Common myeloid progenitor, CD34-positive (primary cell): ENCODE measurements at regions not wholly inside any gene's neighbourhood (a gene's known extent, or its start where the extent isn't known, plus 50 kb on each side); places are given as distances from the start of the nearest gene placed in this dataset.
"Not testable (repeated sequence)": the region's sequence is repeated elsewhere in the genome, so short reads cannot be mapped to it uniquely, and the experiment has no call there.

ENCODE experiments used
- CTCF ChIA-PET: fragments of 350-600 bp; sonication (Branson Sonifier 250); formaldehyde crosslinking; loops from one replicate; lab custom pipeline; 2021; ENCODE audit warnings: antibody characterized with exemption; lab: Charles Lee
- POLR2A ChIA-PET: fragments of 350-600 bp; sonication (Branson Sonifier 250); formaldehyde crosslinking; loops from one replicate; lab custom pipeline; 2021; ENCODE audit warnings: antibody characterized with exemption; lab: Charles Lee
- DNase-seq, 3 donors: peaks; one replicate each; pipeline versions ENCODE4 v3.0.0 to v3.0.0-alpha.2; 2013
- H3K27ac ChIP-seq, 2 experiments: 1 replicate in 1 of 2; 2 replicates in 1 of 2; pipeline ENCODE4 v1.7.0; 2013; ENCODE audit warnings: inconsistent platforms in 2 of 2, low read length in 2 of 2, mild to moderate bottlenecking in 2 of 2, low read depth in 1 of 2, moderate library complexity in 1 of 2; ENCODE audit not compliant: severe bottlenecking in 2 of 2, insufficient read depth in 1 of 2, poor library complexity in 1 of 2
- H3K27me3 ChIP-seq, 5 experiments: replicated peaks in 2 of 5; 1 replicate in 3 of 5; 2 replicates in 2 of 5; pipeline versions ENCODE4 v1.6.1 to v1.7.0; 2013; ENCODE audit warnings: low read length in 4 of 5, mild to moderate bottlenecking in 2 of 5, moderate library complexity in 2 of 5, inconsistent platforms in 1 of 5; ENCODE audit not compliant: insufficient read depth in 5 of 5, control insufficient read depth in 4 of 5
- H3K36me3 ChIP-seq, 4 experiments: 1 replicate in 2 of 4; 2 replicates in 2 of 4; pipeline versions ENCODE4 v1.6.1 to v1.7.0; 2013; ENCODE audit warnings: low read length in 3 of 4, control low read depth in 1 of 4, mild to moderate bottlenecking in 1 of 4; ENCODE audit not compliant: control insufficient read depth in 4 of 4, insufficient read depth in 4 of 4
- H3K4me1 ChIP-seq, 4 experiments: 1 replicate in 3 of 4; 2 replicates in 1 of 4; pipeline versions ENCODE4 v1.6.1 to v1.7.1; 2013; ENCODE audit warnings: low read length in 3 of 4, mild to moderate bottlenecking in 3 of 4, control low read depth in 1 of 4, inconsistent platforms in 1 of 4, moderate library complexity in 1 of 4; ENCODE audit not compliant: control insufficient read depth in 4 of 4, insufficient read depth in 4 of 4; ENCODE audit errors: control extremely low read depth in 1 of 4
- H3K4me3 ChIP-seq, 7 experiments: 1 replicate in 4 of 7; 2 replicates in 3 of 7; pipeline versions ENCODE4 v1.5.1 to v1.7.0; 2013; ENCODE audit warnings: mild to moderate bottlenecking in 7 of 7, low read length in 6 of 7, moderate library complexity in 6 of 7, inconsistent platforms in 2 of 7, low read depth in 2 of 7, control low read depth in 1 of 7; ENCODE audit not compliant: insufficient read depth in 4 of 7, control insufficient read depth in 1 of 7; ENCODE audit errors: extremely low read depth in 1 of 7
- H3K9me3 ChIP-seq, 5 experiments: 1 replicate in 4 of 5; 2 replicates in 1 of 5; pipeline versions ENCODE4 v1.6.1 to v1.7.1; 2013; ENCODE audit warnings: low read length in 4 of 5, mild to moderate bottlenecking in 2 of 5, inconsistent platforms in 1 of 5, low read depth in 1 of 5, moderate library complexity in 1 of 5; ENCODE audit not compliant: control insufficient read depth in 4 of 5, insufficient read depth in 2 of 5; ENCODE audit errors: control extremely low read depth in 1 of 5
- WGBS: methylation state at CpG from one replicate; pipeline ENCODE4 v1.1.5; 2013; ENCODE audit not compliant: insufficient coverage; 5-methylcytosine and 5-hydroxymethylcytosine counted together

DNA sequence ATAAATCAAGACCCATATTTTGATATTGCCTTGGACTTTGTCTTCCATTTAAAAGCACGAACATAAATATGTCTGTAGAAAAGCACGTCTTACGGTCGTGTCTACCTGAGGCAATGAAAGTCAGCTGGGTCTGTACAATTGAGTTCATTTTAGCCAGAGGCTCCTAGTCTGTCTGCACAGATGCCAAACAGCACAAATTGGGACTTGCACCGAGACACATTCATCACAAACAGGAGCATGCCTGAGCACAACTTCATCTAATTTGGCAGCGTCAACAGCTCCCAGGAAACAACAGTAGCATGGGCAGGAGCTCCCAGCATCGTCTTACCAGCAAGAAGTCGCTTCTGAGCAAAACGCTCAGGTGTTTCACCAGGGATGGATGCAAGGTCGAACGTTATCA lies 687.0 kb downstream of the EFNB2 start:
- no peaks in the 10 kb centered on the region for H3K27me3 ChIP-seq
- POLR2A ChIA-PET, result no interaction called here
- CTCF ChIA-PET, result no interaction called here
- no peak for DNase-seq
- H3K36me3 ChIP-seq, result no peaks in the 10 kb centered on the region
- H3K4me1 ChIP-seq, result no peaks in the 10 kb centered on the region
- no peak overlapping the region for H3K4me3 ChIP-seq
- no peaks in the 10 kb centered on the region for H3K9me3 ChIP-seq
- WGBS, result 97% methylated on average over 11 of the region's 11 CpGs
- H3K27ac ChIP-seq, result no peak overlapping the region

- 44% methylated on average over 2 of the region's 8 CpGs for WGBS
- H3K4me3 ChIP-seq, result no peak overlapping the region
- H3K9me3 ChIP-seq, result no peaks in the 10 kb centered on the region
- no peaks in the 10 kb centered on the region for H3K36me3 ChIP-seq
- H3K27me3 ChIP-seq, result no peaks in the 10 kb centered on the region
- CTCF ChIA-PET, result no interaction called here
- no peaks in the 10 kb centered on the region for H3K4me1 ChIP-seq
- DNase-seq, result no peak
- POLR2A ChIA-PET, result no interaction called here
- H3K27ac ChIP-seq, result no peak overlapping the region
Observed at GRCh38 chr13:105847527-105848291, 687.8 kb downstream of the EFNB2 start.

- no peak for DNase-seq
- H3K4me3 ChIP-seq, result no peak overlapping the region
- H3K9me3 ChIP-seq, result no peaks in the 10 kb centered on the region
- no peaks in the 10 kb centered on the region for H3K4me1 ChIP-seq
- no peaks in the 10 kb centered on the region for H3K36me3 ChIP-seq
- POLR2A ChIA-PET, result no interaction called here
- 86% methylated on average over 1 of the region's 1 CpG for WGBS
- no peak overlapping the region for H3K27ac ChIP-seq
- CTCF ChIA-PET, result no interaction called here
- no peaks in the 10 kb centered on the region for H3K27me3 ChIP-seq
Observed at GRCh38 chr13:105846923-105847322, 688.5 kb downstream of the EFNB2 start.

- ChIA-PET POLR2A (no interaction called here), CTCF (interaction anchor here (0.6 kb wide), 1 partner anchor 99 kb away, joined by 3 read pairs; no protein-coding TSS in a partner anchor)
- Histone ChIP-seq H3K4me3 (no peak overlapping the region), H3K4me1 (no peaks in the 10 kb centered on the region), H3K9me3 (no peaks in the 10 kb centered on the region), H3K36me3 (no peaks in the 10 kb centered on the region), H3K27me3 (no peaks in the 10 kb centered on the region), H3K27ac (no peak overlapping the region)
- no peak for DNase-seq
- WGBS, result 100% methylated on average over 2 of the region's 3 CpGs
Observed at GRCh38 chr13:105841286-105841685, 694.2 kb downstream of the EFNB2 start.

GRCh38 chr13:105838231-105838630 lies 697.2 kb downstream of the EFNB2 start:
- no peaks in the 10 kb centered on the region for H3K9me3 ChIP-seq
- H3K36me3 ChIP-seq, result no peaks in the 10 kb centered on the region
- WGBS, result 95% methylated on average over 8 of the region's 8 CpGs
- no peak overlapping the region for H3K4me3 ChIP-seq
- no peak for DNase-seq
- no peaks in the 10 kb centered on the region for H3K4me1 ChIP-seq
- H3K27ac ChIP-seq, result no peak overlapping the region
- CTCF ChIA-PET, result no interaction called here
- POLR2A ChIA-PET, result no interaction called here
- no peaks in the 10 kb centered on the region for H3K27me3 ChIP-seq

DNA sequence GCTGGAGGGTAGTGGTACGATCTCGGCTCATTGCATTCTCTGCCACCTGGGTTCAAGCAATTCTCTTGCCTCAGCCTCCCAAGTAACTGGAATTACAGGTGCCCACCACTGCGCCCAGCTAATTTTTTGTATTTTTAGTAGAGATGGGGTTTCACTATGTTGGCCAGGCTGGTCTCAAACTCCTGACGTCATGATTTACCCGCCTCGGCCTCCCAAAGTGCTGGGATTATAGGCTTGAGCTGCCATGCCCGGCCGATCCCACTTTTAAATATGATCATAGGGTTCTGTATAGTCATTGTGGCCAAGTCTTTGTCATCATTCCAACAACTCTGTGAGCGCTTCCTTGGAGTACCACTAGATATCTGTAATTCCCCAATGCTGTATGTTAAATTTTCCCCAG lies 698.2 kb downstream of the EFNB2 start:
- CTCF ChIA-PET, DNase-seq, H3K27ac ChIP-seq, POLR2A ChIA-PET, H3K9me3 ChIP-seq, H3K4me1 ChIP-seq, H3K27me3 ChIP-seq, H3K4me3 ChIP-seq, H3K36me3 ChIP-seq: not testable (repeated sequence)
- WGBS, result 100% methylated on average over 3 of the region's 9 CpGs

GRCh38 chr13:105830821-105831220 lies 704.6 kb downstream of the EFNB2 start:
- H3K9me3 ChIP-seq, result no peaks in the 10 kb centered on the region
- POLR2A ChIA-PET, result no interaction called here
- no peaks in the 10 kb centered on the region for H3K4me1 ChIP-seq
- 67% methylated on average over 3 of the region's 4 CpGs for WGBS
- H3K4me3 ChIP-seq, result no peak overlapping the region
- CTCF ChIA-PET, result no interaction called here
- no peak for DNase-seq
- H3K27ac ChIP-seq, result no peak overlapping the region
- H3K36me3 ChIP-seq, result no peaks in the 10 kb centered on the region
- H3K27me3 ChIP-seq, result no peaks in the 10 kb centered on the region
